HG03064 (cell line): ENCODE measurements at regions not wholly inside any gene's neighbourhood (a gene's known extent, or its start where the extent isn't known, plus 50 kb on each side); places are given as distances from the start of the nearest gene placed in this dataset.
"Not testable (repeated sequence)": the region's sequence is repeated elsewhere in the genome, so short reads cannot be mapped to it uniquely, and the experiment has no call there.

Experiments used
- ATAC-seq: cut with Tn5 transposase; IDR thresholded peaks from one replicate; pipeline ENCODE4 v1.9.1; 2021; ENCODE audit warnings: low read depth; ENCODE audit not compliant: unreplicated experiment

DNA sequence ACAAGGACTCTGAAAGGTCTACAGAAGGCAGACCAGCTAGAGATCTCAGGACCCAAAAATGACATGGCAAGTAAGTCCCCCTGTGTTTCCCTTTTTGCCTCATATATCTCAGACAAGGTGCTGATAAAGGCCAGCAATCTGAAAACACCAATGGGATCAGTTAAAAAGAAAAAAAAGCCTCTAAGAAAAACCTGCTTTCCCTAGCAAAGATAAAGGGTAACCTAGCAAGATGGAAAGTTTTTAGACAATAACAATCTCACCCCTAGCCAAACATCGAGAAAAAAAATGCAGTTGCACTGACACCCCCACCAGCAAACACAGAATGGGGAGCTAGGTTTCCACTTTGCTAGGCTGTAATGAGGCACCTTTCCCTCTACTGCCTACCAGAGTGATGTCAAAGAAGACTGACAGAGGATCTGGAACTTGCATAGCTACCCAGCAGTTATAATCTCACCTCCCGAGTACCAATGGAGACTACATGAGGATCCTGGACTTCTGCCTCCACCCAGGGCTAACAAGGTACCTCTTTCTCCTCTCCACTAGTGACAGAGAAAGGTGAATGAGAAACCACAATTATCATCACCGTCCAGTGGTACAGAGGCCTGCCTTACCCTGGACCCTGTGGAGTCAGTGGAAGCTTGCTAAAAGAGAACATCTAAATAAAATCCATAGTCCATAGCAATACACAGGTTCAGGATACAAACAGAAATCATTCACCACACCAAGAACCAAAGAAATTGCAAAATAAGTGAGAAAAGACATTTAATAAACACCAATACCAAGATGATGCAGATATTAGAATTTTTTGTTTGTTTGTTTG is 240.8 kb downstream of the ARHGAP12 start:
- ATAC-seq: no peak

DNA sequence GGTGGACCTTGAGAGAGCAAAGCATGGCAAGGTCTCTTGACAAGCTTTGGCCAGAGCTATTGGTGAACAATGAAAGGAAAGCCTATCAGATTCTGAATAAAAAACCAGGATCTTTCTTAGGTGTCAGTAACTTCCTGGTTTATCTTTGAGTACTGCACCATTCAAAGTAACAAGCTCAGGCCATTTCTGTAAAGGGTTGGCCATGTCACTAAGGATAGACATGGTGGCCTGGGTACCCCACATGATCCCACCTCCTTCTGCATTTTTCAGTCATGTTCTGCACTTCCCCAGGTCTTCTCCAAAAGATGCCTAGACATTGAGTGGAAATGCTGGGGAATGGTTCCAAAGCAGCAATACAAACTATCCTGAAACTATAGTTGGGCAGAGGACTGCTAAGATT is 242.0 kb downstream of the ARHGAP12 start:
- ATAC-seq: no peak

GRCh38 chr10:31683682-31684081 is 244.9 kb downstream of the ARHGAP12 start:
- no peak for ATAC-seq

DNA sequence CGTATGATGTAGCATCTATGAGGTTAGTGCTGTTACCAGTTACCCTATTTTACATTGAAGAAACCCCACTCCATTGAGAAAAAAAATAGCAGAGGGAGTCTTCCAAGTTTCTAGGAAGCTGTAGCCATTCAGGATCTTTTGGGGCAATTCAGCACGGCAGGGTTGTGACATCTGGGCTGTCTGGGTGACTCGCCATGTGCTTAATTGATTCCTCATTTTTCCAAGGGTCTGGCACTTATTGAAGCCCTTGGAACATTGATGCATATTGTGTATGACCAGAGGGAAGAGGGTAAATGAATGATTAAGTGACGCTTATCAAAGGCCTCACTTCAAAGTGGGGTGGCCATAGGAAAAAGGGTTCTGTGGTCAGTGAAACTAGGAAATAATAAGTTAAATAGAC is 248.7 kb downstream of the ARHGAP12 start:
- no peak for ATAC-seq

DNA sequence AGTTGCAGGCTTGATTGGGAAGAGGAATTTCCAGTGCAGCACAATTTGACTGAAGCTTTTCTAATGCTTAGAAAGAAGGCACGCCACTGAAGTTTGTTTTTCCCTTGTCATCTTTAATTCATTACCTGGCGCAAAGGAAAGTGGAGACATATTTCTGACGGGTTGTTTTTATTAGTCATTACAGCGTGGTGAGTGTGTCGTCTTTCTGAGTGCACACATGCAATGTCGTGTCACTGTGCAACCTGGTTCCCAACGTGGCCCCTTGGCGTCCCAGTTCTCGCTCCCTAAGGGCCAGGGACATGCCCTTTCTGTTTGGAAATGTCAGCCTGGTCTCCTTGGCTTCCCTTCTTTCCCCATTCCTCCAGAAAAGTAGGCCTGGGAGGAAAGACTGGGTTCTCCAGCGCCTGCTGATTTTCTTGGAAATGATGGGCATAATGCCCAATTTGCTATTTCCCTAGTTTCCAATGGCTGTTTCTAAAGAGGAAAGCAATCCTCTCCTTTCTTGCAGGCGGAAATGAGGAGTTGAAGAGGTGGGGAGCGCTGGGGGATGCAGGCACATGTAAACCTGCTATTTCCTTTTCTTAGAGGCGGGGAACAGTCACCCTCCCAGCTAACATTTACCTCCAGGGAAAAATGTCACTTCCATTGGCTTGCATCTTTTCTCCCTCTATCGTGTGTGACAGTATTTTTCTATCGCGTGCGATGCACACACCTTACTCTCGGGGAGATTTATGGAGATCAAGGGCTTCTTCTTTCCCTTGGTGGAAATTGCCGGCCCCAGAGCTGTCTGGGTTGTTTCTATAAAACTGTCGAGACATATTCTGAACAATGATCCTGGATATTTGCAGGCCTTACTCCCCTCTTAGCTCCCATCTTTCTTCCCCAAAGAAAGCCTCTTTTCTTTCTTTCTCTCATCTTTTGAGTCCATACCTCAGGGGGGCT is 249.8 kb downstream of the ARHGAP12 start:
- no peak for ATAC-seq

- ATAC-seq: no peak
Measured at GRCh38 chr10:31678139-31678536, 250.5 kb downstream of the ARHGAP12 start.

GRCh38 chr10:31677195-31678138 is 251.2 kb downstream of the ARHGAP12 start:
- ATAC-seq: no peak

DNA sequence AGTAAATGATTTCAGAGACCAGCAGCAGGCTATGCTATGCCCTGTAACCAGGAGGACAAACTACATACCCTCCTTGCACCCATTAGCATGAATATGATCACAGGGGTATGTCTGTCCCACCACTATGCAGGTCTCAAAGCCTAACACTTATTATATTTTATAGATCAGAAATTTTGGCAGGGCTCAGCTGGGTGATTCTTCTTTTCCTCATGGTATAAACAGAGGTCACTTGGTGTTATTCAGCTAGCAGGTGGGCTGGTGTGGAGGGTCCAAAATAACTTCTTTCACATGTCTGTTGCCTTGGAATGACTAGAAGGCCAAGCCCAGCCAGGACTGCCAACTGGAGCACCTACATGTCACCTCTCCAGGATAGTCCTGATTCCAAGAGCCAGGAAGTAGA is 252.9 kb downstream of the ARHGAP12 start:
- ATAC-seq: no peak

DNA sequence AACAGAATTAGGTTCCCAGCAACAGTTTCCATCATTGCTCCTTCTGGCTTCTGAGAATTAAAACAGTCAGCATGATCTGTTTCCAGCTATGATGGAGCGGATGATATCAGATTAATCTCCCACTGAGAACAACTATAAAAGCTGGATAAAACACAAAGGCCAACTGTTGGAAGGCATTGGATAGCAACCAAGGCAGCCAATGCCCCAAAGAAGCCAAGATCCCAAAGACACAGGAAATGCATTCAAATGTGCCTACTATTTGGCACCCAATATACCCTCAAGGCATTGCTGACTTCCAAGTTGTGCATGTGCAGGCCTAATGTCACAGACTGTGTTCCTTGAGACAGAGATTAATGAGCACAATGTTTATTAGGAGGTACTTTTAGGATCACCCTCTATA is 259.3 kb downstream of the ARHGAP12 start:
- no peak for ATAC-seq

DNA sequence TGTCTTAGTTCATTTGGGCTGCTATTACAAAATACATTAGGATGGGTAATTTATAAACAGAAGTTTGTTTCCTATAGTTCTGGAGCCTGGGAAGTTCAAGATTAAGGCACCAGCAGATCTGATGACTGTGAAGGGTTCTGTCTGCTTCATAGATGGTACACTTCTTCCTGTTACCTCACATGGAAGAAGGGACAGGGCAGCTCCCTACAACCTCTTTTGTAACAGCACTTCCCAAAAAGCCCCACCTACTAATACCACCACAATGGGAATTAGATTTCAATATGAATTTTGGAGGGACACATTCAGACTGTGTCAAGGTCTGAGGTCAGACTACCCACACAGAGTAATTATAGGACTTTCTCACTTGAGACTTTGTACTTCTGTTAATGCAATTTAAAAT is 260.3 kb downstream of the ARHGAP12 start:
- no peak for ATAC-seq

- ATAC-seq: not testable (repeated sequence)
Measured at GRCh38 chr10:31665764-31666279, 262.8 kb downstream of the ARHGAP12 start.

GRCh38 chr10:31664803-31665202 is 263.8 kb downstream of the ARHGAP12 start:
- no peak for ATAC-seq

DNA sequence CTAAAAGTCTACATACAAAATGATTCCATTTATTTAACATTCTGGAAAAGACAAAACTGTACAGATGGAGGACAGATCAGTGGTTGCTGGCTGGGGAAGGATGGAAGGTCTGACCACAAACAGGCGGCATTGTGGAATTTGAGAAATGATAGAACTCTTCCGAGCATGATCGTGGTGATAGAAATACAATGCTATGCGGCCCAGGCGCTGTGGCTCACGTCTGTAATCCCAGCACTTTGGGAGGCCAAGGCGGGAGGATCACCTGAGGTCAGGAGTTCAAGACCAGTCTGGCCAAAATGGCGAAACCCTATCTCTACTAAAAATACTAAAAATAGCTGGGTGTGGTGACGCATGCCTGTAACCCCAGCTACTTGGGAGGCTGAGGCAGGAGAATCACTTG is 264.6 kb downstream of the ARHGAP12 start:
- ATAC-seq: not testable (repeated sequence)

GRCh38 chr10:31660300-31660699 is 268.3 kb downstream of the ARHGAP12 start:
- no peak for ATAC-seq

DNA sequence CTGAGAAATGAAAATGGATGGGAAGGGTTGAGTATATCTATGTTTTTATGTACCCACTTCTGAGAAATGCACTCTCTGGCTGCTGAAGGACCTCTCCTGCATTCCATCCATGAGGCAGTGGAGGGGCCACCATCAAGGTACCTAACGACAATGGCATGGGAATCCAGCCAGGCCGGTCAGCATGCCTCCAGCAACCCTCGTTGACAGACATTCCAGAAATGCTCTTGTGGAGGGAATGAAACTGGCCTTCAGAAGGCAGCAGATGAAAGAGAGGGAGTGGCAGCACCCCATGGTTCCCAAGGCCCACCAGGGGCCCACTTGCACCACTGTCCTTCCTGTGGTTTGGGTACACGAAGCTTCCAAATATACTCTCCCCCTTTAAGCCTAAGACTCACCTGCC is 269.0 kb downstream of the ARHGAP12 start:
- ATAC-seq: no peak

DNA sequence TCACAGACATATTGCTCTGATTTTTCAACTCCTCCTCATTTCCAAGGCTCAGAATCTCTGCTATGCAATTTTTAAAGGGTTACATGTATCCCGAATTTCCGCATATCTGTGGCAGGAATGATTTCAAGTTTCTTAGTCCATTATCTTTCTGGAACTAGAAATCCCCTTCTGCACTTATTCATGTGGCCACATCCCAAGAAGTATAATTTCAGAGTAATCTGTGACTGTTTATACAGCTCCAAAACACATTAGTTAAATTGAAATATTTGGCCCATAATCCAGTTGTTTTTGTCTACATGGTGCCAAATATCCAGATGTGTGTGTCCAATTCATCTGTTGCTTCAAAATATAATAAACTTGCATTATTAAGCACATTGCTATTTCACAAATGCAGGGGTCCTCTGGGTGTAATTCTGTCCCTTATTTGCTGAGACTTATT is 271.2 kb downstream of the ARHGAP12 start:
- no peak for ATAC-seq

DNA sequence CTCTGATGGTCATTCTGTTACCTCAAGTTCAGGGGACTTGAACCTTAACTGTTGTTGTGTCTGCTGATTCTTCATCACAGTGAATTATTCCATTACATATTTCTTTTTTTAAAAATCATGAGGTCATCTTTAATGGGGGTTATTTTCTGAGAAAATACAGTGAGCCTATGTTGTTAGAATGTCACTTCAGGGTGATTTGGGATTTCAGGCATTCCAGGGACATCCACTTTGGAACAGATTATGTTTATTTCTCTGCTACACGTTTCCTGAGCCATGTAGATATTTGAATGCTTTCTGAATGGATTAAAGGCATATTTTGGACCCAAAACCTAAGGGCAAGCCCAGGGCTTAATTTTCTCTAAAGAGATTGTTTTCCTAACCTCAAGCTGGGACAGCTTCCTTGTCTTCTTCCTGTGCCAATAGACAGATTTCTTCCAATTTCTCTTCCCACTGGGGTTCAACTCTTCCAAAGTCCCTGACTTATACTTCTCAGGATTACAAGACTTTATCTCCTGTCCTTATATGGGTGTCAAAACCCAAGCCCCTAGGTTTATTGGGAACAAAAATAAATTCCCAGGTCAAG is 271.7 kb downstream of the ARHGAP12 start:
- no peak for ATAC-seq

DNA sequence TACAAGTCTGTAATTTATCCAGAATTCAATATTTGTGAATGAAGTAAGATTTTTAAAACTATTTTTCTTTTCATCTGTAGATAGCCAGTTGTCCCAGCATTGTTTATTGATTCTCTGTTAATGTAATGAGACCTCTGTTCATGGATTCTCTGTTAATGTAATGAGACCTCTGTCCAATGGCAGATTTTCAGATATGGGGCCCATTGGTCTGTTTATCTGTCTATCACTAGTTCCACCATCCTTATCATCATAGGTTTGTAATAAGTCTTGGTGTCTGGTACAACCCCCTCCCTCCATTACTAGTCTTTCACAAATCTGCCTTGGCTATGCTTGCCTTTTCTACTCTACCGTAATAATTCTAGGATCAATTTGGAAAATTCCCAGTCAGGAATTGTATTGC is 276.6 kb downstream of the ARHGAP12 start:
- ATAC-seq: no peak

GRCh38 chr10:31650010-31650409 is 278.6 kb downstream of the ARHGAP12 start:
- no peak for ATAC-seq

GRCh38 chr10:31648966-31649365 is 279.7 kb downstream of the ARHGAP12 start:
- ATAC-seq: no peak
